ENCODE measurements at regions not wholly inside any gene's neighbourhood (a gene's known extent, or its start where the extent isn't known, plus 50 kb on each side); places are given as distances from the start of the nearest gene placed in this dataset.

GRCh38 chr3:8319935-8320634 is 181.5 kb upstream of the LMCD1 start:
- no peaks in the 10 kb centered on the region for H3K4me1 ChIP-seq (ENCODE audit: control insufficient read depth in 4 of 4, insufficient read depth in 4 of 4, low read length in 3 of 4)
- no peak overlapping the region for H3K9ac ChIP-seq (ENCODE audit: low read depth in 1 of 2, low read length in 2 of 2)
- DNase-seq (ENCODE audit: low spot score), result no peak
- TF ChIP-seq YY1 (IDR thresholded peaks at IDR 0.05), result no peak
- no peak for TF ChIP-seq TAF1 (conservative IDR thresholded peaks at IDR 0.05)
- TF ChIP-seq FOXA2 (IDR thresholded peaks at IDR 0.05), result no peak
- no peak overlapping the region for H3K27ac ChIP-seq (ENCODE audit: low read depth in 1 of 2, low read length in 2 of 2)
- no peaks in the 10 kb centered on the region for H3K36me3 ChIP-seq (ENCODE audit: control insufficient read depth in 4 of 4, insufficient read depth in 3 of 4, low read depth in 1 of 4, low read length in 3 of 4)
- no peaks in the 10 kb centered on the region for H3K27me3 ChIP-seq (ENCODE audit: control insufficient read depth in 4 of 4, insufficient read depth in 4 of 4, low read length in 3 of 4)
- no peaks in the 10 kb centered on the region for H3K9me3 ChIP-seq (ENCODE audit: control insufficient read depth in 4 of 4, low read length in 3 of 4)
- 64% methylated on average over 2 of the region's 2 CpGs for WGBS
- no peak overlapping the region for H3K4me3 ChIP-seq (ENCODE audit: low read depth in 1 of 3, low read length in 3 of 3)

- Histone ChIP-seq H3K27ac (ENCODE audit: low read depth in 1 of 2, low read length in 2 of 2) (no peak overlapping the region), H3K9me3 (ENCODE audit: control insufficient read depth in 4 of 4, low read length in 3 of 4) (no peaks in the 10 kb centered on the region), H3K4me1 (ENCODE audit: control insufficient read depth in 4 of 4, insufficient read depth in 4 of 4, low read length in 3 of 4) (no peaks in the 10 kb centered on the region), H3K27me3 (ENCODE audit: control insufficient read depth in 4 of 4, insufficient read depth in 4 of 4, low read length in 3 of 4) (no peaks in the 10 kb centered on the region), H3K4me3 (ENCODE audit: low read depth in 1 of 3, low read length in 3 of 3) (no peak overlapping the region), H3K36me3 (ENCODE audit: control insufficient read depth in 4 of 4, insufficient read depth in 3 of 4, low read depth in 1 of 4, low read length in 3 of 4) (no peaks in the 10 kb centered on the region), H3K9ac (ENCODE audit: low read depth in 1 of 2, low read length in 2 of 2) (no peak overlapping the region)
- 79% methylated on average over 6 of the region's 6 CpGs for WGBS
- no peak for TF ChIP-seq NR2F2 (IDR thresholded peaks at IDR 0.05)
- TF ChIP-seq TAF1 (conservative IDR thresholded peaks at IDR 0.05), result no peak
- no peak for TF ChIP-seq FOXA1 (IDR thresholded peaks at IDR 0.05)
- no peak for DNase-seq (ENCODE audit: low spot score)
Observed at GRCh38 chr3:8320711-8321458, 180.7 kb upstream of the LMCD1 start.

- WGBS, result 85% methylated on average over 3 of the region's 3 CpGs
- no peaks in the 10 kb centered on the region for H3K36me3 ChIP-seq (ENCODE audit: control insufficient read depth in 4 of 4, insufficient read depth in 3 of 4, low read depth in 1 of 4, low read length in 3 of 4)
- no peaks in the 10 kb centered on the region for H3K4me1 ChIP-seq (ENCODE audit: control insufficient read depth in 4 of 4, insufficient read depth in 4 of 4, low read length in 3 of 4)
- no peak overlapping the region for H3K27ac ChIP-seq (ENCODE audit: low read depth in 1 of 2, low read length in 2 of 2)
- no peak overlapping the region for H3K9ac ChIP-seq (ENCODE audit: low read depth in 1 of 2, low read length in 2 of 2)
- H3K27me3 ChIP-seq (ENCODE audit: control insufficient read depth in 4 of 4, insufficient read depth in 4 of 4, low read length in 3 of 4), result no peaks in the 10 kb centered on the region
- peak; percentile 39 for DNase-seq (ENCODE audit: low spot score)
- H3K9me3 ChIP-seq (ENCODE audit: control insufficient read depth in 4 of 4, low read length in 3 of 4), result no peaks in the 10 kb centered on the region
- peak; percentile 35 for TF ChIP-seq CTCF (IDR thresholded peaks at IDR 0.05; ENCODE audit: low read depth, low read length, missing input control)
- TF ChIP-seq JUND (IDR thresholded peaks at IDR 0.05), result no peak
- peak; percentile 44 to 66 for TF ChIP-seq RAD21 (IDR thresholded peaks at IDR 0.05)
- H3K4me3 ChIP-seq (ENCODE audit: low read depth in 1 of 3, low read length in 3 of 3), result no peak overlapping the region
Observed at GRCh38 chr3:8324747-8325146, 176.9 kb upstream of the LMCD1 start.

GRCh38 chr3:8325306-8325705 is 176.3 kb upstream of the LMCD1 start:
- Histone ChIP-seq H3K4me3 (ENCODE audit: low read depth in 1 of 3, low read length in 3 of 3) (no peak overlapping the region), H3K9me3 (ENCODE audit: control insufficient read depth in 4 of 4, low read length in 3 of 4) (no peaks in the 10 kb centered on the region), H3K9ac (ENCODE audit: low read depth in 1 of 2, low read length in 2 of 2) (no peak overlapping the region), H3K27ac (ENCODE audit: low read depth in 1 of 2, low read length in 2 of 2) (no peak overlapping the region), H3K4me1 (ENCODE audit: control insufficient read depth in 4 of 4, insufficient read depth in 4 of 4, low read length in 3 of 4) (no peaks in the 10 kb centered on the region), H3K27me3 (ENCODE audit: control insufficient read depth in 4 of 4, insufficient read depth in 4 of 4, low read length in 3 of 4) (no peaks in the 10 kb centered on the region), H3K36me3 (ENCODE audit: control insufficient read depth in 4 of 4, insufficient read depth in 3 of 4, low read depth in 1 of 4, low read length in 3 of 4) (no peaks in the 10 kb centered on the region)
- DNase-seq (ENCODE audit: low spot score), result no peak
- 84% methylated on average over 2 of the region's 2 CpGs for WGBS
- no peak for TF ChIP-seq SP1 (IDR thresholded peaks at IDR 0.05)
- TF ChIP-seq YY1 (IDR thresholded peaks at IDR 0.05), result no peak
- no peak for TF ChIP-seq MAX (IDR thresholded peaks at IDR 0.05)
- TF ChIP-seq RAD21 (IDR thresholded peaks at IDR 0.05), result no peak
- no peak for TF ChIP-seq FOXA1 (IDR thresholded peaks at IDR 0.05)
- no peak for TF ChIP-seq JUND (IDR thresholded peaks at IDR 0.05)
- no peak for TF ChIP-seq TAF1 (conservative IDR thresholded peaks at IDR 0.05)
- no peak for TF ChIP-seq GABPA (IDR thresholded peaks at IDR 0.05 in 1 of 2, conservative IDR thresholded peaks at IDR 0.05 in 1 of 2)
- TF ChIP-seq FOXA2 (IDR thresholded peaks at IDR 0.05), result no peak
- TF ChIP-seq EGR1 (IDR thresholded peaks at IDR 0.05; ENCODE audit: low read depth in 2 of 2), result no peak
- TF ChIP-seq CTCF (IDR thresholded peaks at IDR 0.05; ENCODE audit: low read depth, low read length, missing input control), result no peak
- TF ChIP-seq HNF4G (IDR thresholded peaks at IDR 0.05), result no peak
- TF ChIP-seq ZBTB33 (IDR thresholded peaks at IDR 0.05), result no peak
